ENCODE measurements at regions not wholly inside any gene's neighbourhood (a gene's known extent, or its start where the extent isn't known, plus 50 kb on each side); places are given as distances from the start of the nearest gene placed in this dataset.
A peak's percentile ranks its signal among the peaks of the same experiment; 100 is the strongest.

DNA sequence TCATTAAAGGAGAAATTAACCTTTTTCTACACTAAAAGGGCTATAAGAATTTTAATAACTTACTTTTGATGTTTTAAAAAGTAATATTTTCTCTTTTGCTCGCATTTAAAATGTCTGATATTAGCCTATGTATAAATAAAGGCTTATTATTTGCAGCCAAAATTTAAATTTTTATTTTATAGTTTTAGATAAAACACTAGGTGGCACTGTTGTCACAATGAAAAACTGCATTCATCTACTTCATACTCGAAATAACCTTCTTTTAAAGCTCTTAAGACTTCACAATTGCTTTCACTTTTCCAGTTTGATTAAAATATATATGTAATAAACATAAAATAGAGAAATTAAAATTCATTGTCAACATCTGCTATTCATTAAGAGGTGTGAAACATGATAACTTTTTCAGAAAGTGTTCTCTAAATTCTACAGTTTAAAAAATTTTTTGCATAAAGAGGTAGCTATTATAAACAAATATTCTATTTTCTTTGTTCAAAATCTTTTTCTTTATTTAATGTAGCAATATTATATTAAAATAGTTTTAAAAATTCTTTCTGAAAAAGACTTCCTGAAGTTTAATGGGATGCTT, 78.8 kb upstream of the DEFB112 start:
- TF ChIP-seq, protein P1, sequence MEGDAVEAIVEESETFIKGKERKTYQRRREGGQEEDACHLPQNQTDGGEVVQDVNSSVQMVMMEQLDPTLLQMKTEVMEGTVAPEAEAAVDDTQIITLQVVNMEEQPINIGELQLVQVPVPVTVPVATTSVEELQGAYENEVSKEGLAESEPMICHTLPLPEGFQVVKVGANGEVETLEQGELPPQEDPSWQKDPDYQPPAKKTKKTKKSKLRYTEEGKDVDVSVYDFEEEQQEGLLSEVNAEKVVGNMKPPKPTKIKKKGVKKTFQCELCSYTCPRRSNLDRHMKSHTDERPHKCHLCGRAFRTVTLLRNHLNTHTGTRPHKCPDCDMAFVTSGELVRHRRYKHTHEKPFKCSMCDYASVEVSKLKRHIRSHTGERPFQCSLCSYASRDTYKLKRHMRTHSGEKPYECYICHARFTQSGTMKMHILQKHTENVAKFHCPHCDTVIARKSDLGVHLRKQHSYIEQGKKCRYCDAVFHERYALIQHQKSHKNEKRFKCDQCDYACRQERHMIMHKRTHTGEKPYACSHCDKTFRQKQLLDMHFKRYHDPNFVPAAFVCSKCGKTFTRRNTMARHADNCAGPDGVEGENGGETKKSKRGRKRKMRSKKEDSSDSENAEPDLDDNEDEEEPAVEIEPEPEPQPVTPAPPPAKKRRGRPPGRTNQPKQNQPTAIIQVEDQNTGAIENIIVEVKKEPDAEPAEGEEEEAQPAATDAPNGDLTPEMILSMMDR (IDR thresholded peaks at IDR 0.05): peak in 4 of 5 experiments; percentile 13 to 52 (median 48)
- TF ChIP-seq POLR2AphosphoS5 (IDR thresholded peaks at IDR 0.05) (no peak), EP300 (IDR thresholded peaks at IDR 0.05; ENCODE audit: low read depth) (no peak), POLR2A (IDR thresholded peaks at IDR 0.05) (no peak)
